Keratinocyte (primary cell): ENCODE measurements at regions not wholly inside any gene's neighbourhood (a gene's known extent, or its start where the extent isn't known, plus 50 kb on each side); places are given as distances from the start of the nearest gene placed in this dataset.

ENCODE experiments used
- DNase-seq: peaks from one replicate; pipeline ENCODE4 v3.0.0-alpha.2; 2011; ENCODE audit warnings: low read depth, missing footprints, low spot score
- FAIRE-seq: peaks from 2 replicates; lab custom pipeline; 2011; peaks lifted over from hg19 to GRCh38; lab: Jason Lieb, UNC
- H2AFZ ChIP-seq: 2 replicates; pipeline ENCODE4 v1.6.0; 2012; ENCODE audit warnings: low read length, control low read depth, inconsistent platforms; ENCODE audit not compliant: control insufficient read depth
- H3K27ac ChIP-seq: 2 replicates; pipeline ENCODE4 v1.5.1; 2011; ENCODE audit warnings: low read length; ENCODE audit not compliant: control insufficient read depth, insufficient read depth
- H3K27me3 ChIP-seq: 3 replicates; pipeline ENCODE4 v1.6.0; 2011; ENCODE audit warnings: low read length; ENCODE audit not compliant: control insufficient read depth, insufficient read depth; ENCODE audit errors: extremely low read depth
- H3K36me3 ChIP-seq, 2 experiments: 2 replicates in 1 of 2; 3 replicates in 1 of 2; pipeline ENCODE4 v1.5.1; 2011; ENCODE audit warnings: low read length in 2 of 2, mild to moderate bottlenecking in 1 of 2; ENCODE audit not compliant: control insufficient read depth in 2 of 2, insufficient read depth in 2 of 2; ENCODE audit errors: extremely low read depth in 1 of 2
- H3K4me1 ChIP-seq: 3 replicates; pipeline ENCODE4 v1.5.1; 2011; ENCODE audit warnings: low read length; ENCODE audit not compliant: control insufficient read depth, insufficient read depth; ENCODE audit errors: extremely low read depth
- H3K4me2 ChIP-seq: 3 replicates; pipeline ENCODE4 v1.6.0; 2011; ENCODE audit warnings: low read depth, low read length; ENCODE audit not compliant: control insufficient read depth, insufficient read depth; ENCODE audit errors: extremely low read depth
- H3K4me3 ChIP-seq, 3 experiments: fragments of 200-600 bp in 1 of 3; sonication (generic) in 1 of 3; 2 replicates in 2 of 3; 3 replicates in 1 of 3; pipeline ENCODE4 v1.5.1; 2011 to 2016; ENCODE audit warnings: low read length in 3 of 3, mild to moderate bottlenecking in 3 of 3, control low read depth in 2 of 3, inconsistent platforms in 1 of 3, low read depth in 1 of 3, mixed read lengths in 1 of 3, mixed run types in 1 of 3, moderate library complexity in 1 of 3; ENCODE audit not compliant: control insufficient read depth in 2 of 3, insufficient read depth in 2 of 3; ENCODE audit errors: extremely low read depth in 1 of 3
- H3K79me2 ChIP-seq: 2 replicates; pipeline ENCODE4 v1.6.0; 2012; ENCODE audit warnings: low read length; ENCODE audit not compliant: control insufficient read depth, insufficient read depth
- H3K9ac ChIP-seq: 3 replicates; pipeline ENCODE4 v1.6.0; 2011; ENCODE audit warnings: low read length; ENCODE audit not compliant: control insufficient read depth, insufficient read depth; ENCODE audit errors: extremely low read depth
- H3K9me1 ChIP-seq: 3 replicates; pipeline ENCODE4 v1.6.0; 2011; ENCODE audit warnings: low read length; ENCODE audit not compliant: control insufficient read depth, insufficient read depth; ENCODE audit errors: extremely low read depth
- H3K9me3 ChIP-seq: 2 replicates; pipeline ENCODE4 v1.5.1; 2012; ENCODE audit warnings: low read depth, low read length; ENCODE audit not compliant: control insufficient read depth
- H4K20me1 ChIP-seq: 3 replicates; pipeline ENCODE4 v1.6.0; 2011; ENCODE audit warnings: low read length; ENCODE audit not compliant: control insufficient read depth, insufficient read depth; ENCODE audit errors: extremely low read depth
- EZH2 ChIP-seq: IDR thresholded peaks from one replicate; pipeline ENCODE4 v1.6.1; 2012; ENCODE audit warnings: inconsistent platforms, mild to moderate bottlenecking, low read length, moderate library complexity
- dilution Hi-C: fragments of 300-500 bp; cut with MboI; formaldehyde crosslinking; loops from one replicate; pipeline ENCODE4 v1.7.0; 2020; ENCODE audit warnings: low sequenced_read_pairs; ENCODE audit not compliant: extremely low pct_ligation_motif_present
- TF ChIP-seq, protein P1 (sequence below), 3 experiments: IDR thresholded peaks in 1 of 3; conservative IDR thresholded peaks in 1 of 3; optimal IDR thresholded peaks in 1 of 3; 2 replicates in 2 of 3; 3 replicates in 1 of 3; pipeline versions ENCODE3 to v1.5.1; 2011; ENCODE audit warnings: low read length in 3 of 3, mild to moderate bottlenecking in 3 of 3, moderate library complexity in 2 of 3, control low read depth in 1 of 3, inconsistent platforms in 1 of 3; ENCODE audit not compliant: insufficient read depth in 2 of 3; ENCODE audit errors: extremely low read depth in 1 of 3

- Histone ChIP-seq H3K4me2 (no peak overlapping the region), H2AFZ (no peak overlapping the region), H3K9ac (no peak overlapping the region), H3K36me3 (no peaks in the 10 kb centered on the region), H3K27me3 (no peaks in the 10 kb centered on the region), H3K4me1 (no peaks in the 10 kb centered on the region), H3K9me1 (no peaks in the 10 kb centered on the region), H3K79me2 (no peaks in the 10 kb centered on the region), H3K9me3 (no peaks in the 10 kb centered on the region), H4K20me1 (no peaks in the 10 kb centered on the region), H3K27ac (no peak overlapping the region), H3K4me3 (no peak overlapping the region)
- DNase-seq (no peak), FAIRE-seq (no peak)
- no peak for TF ChIP-seq EZH2
- TF ChIP-seq, protein P1, sequence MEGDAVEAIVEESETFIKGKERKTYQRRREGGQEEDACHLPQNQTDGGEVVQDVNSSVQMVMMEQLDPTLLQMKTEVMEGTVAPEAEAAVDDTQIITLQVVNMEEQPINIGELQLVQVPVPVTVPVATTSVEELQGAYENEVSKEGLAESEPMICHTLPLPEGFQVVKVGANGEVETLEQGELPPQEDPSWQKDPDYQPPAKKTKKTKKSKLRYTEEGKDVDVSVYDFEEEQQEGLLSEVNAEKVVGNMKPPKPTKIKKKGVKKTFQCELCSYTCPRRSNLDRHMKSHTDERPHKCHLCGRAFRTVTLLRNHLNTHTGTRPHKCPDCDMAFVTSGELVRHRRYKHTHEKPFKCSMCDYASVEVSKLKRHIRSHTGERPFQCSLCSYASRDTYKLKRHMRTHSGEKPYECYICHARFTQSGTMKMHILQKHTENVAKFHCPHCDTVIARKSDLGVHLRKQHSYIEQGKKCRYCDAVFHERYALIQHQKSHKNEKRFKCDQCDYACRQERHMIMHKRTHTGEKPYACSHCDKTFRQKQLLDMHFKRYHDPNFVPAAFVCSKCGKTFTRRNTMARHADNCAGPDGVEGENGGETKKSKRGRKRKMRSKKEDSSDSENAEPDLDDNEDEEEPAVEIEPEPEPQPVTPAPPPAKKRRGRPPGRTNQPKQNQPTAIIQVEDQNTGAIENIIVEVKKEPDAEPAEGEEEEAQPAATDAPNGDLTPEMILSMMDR (optimal IDR thresholded peaks at IDR 0.05 in 1 of 3, IDR thresholded peaks at IDR 0.05 in 1 of 3, conservative IDR thresholded peaks at IDR 0.05 in 1 of 3; ENCODE audit: extremely low read depth in 1 of 3, insufficient read depth in 2 of 3, low read length in 3 of 3) = no peak
- dilution Hi-C loops = no loop called here
These were observed 222.1 kb downstream of the AACS start for GRCh38 chr12:125287155-125287847.

DNA sequence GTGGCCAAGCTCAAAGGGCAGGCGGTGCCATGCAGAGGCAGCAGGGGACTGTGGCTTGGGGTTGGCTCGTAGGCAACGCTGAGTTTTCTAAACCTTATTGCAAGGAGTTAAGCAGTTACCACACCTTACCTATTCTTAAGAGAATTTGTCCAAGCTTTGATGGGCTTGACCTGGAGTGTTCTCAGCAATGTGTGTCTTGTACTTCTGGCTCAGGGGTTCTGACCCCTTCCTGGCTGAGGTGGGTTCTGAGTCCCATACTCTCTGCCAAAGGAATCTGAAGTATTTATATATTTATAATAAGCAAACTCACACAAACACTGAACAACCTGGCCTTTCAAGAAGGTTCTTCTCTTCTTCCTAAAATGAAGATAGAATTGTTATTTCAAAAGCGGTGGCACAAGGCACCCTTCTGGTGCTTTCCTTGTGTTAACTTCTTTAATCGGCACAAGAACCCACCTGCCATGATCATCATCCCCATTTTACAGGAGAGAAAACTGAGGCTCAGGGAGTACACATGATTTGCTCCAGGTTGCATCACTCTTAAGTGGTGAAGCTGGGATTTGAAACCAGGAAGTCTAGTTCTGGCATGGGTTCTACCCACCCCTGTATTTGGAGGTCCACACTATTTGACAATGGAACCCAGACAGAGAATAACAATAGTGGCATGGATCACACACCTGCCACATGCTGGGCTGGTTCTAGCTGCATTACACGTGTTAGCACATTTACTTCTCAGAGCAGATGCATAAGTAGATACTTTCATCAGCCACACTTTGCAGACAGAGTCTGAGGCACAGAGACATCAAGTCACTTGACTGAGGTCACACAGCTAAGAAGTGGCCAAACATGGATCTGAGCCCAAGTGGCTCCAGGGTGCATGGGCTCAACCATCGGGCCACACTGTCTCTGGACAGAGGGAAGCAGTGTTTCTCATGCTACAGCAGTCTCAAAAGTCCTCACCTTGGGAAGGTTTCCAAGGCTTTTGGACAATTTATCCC lies 224.0 kb downstream of the AACS start:
- no peak overlapping the region for H3K9ac ChIP-seq
- no peaks in the 10 kb centered on the region for H4K20me1 ChIP-seq

More for the DNA sequence above, 224.0 kb downstream of the AACS start:
- Histone ChIP-seq H2AFZ (no peak overlapping the region), H3K27ac (no peak overlapping the region), H3K27me3 (no peaks in the 10 kb centered on the region), H3K4me3 (no peak overlapping the region), H3K9me3 (peaks cover 2% of the 10 kb centered on the region), H3K79me2 (no peaks in the 10 kb centered on the region), H3K36me3 (no peaks in the 10 kb centered on the region), H3K4me2 (no peak overlapping the region), H3K9me1 (no peaks in the 10 kb centered on the region), H3K4me1 (no peaks in the 10 kb centered on the region)
- dilution Hi-C loops = no loop called here
- DNase-seq (no peak), FAIRE-seq (no peak)
- TF ChIP-seq, protein P1 (optimal IDR thresholded peaks at IDR 0.05 in 1 of 3, IDR thresholded peaks at IDR 0.05 in 1 of 3, conservative IDR thresholded peaks at IDR 0.05 in 1 of 3; ENCODE audit: extremely low read depth in 1 of 3, insufficient read depth in 2 of 3, low read length in 3 of 3) = no peak
- no peak for TF ChIP-seq EZH2
